ENCODE measurements at regions not wholly inside any gene's neighbourhood (a gene's known extent, or its start where the extent isn't known, plus 50 kb on each side); places are given as distances from the start of the nearest gene placed in this dataset.

- TF ChIP-seq MED1 (CRISPR knock-in tag; IDR thresholded peaks at IDR 0.05; ENCODE audit: borderline replicate concordance) = no peak
- no peak for TF ChIP-seq ILK (tag; IDR thresholded peaks at IDR 0.05; ENCODE audit: borderline replicate concordance, low read depth)
- TF ChIP-seq KLF13 (tag; IDR thresholded peaks at IDR 0.05; ENCODE audit: borderline replicate concordance, low read depth) = no peak
- TF ChIP-seq FOXJ3 (CRISPR knock-in tag; IDR thresholded peaks at IDR 0.05) = no peak
- TF ChIP-seq CEBPB (tag; IDR thresholded peaks at IDR 0.05) = no peak
Measured at GRCh38 chr6:74415056-74415455, 719.1 kb downstream of the CD109 start.

All from K562 (cell line).